Activated CD4-positive, alpha-beta T cell treated with anti-CD3 and anti-CD28 coated beads, Interleukin-2, amount 10 ng/mL, durations not matched to agents 24 days and 14 days (primary cell): ENCODE measurements at regions not wholly inside any gene's neighbourhood (a gene's known extent, or its start where the extent isn't known, plus 50 kb on each side); places are given as distances from the start of the nearest gene placed in this dataset.
"Not testable (repeated sequence)": the region's sequence is repeated elsewhere in the genome, so short reads cannot be mapped to it uniquely, and the experiment has no call there.

Experiments
- DNase-seq: peaks from one replicate; pipeline ENCODE4 v3.0.0; 2022
- H3K27ac Mint-ChIP-seq: one replicate; pipeline ENCODE4 v1.8.0; 2022; ENCODE audit warnings: mild to moderate bottlenecking, mixed read lengths
- H3K27me3 Mint-ChIP-seq: one replicate; pipeline ENCODE4 v1.8.0; 2022; ENCODE audit warnings: mixed read lengths
- H3K36me3 Mint-ChIP-seq: one replicate; pipeline ENCODE4 v1.8.0; 2022; ENCODE audit warnings: low read depth, mild to moderate bottlenecking, mixed read lengths
- H3K4me1 Mint-ChIP-seq: one replicate; pipeline ENCODE4 v1.8.0; 2021; ENCODE audit warnings: mixed read lengths
- H3K4me3 Mint-ChIP-seq: one replicate; pipeline ENCODE4 v1.8.0; 2022; ENCODE audit warnings: mild to moderate bottlenecking, moderate library complexity, mixed read lengths
- H3K9me3 Mint-ChIP-seq: one replicate; pipeline ENCODE4 v1.8.0; 2021; ENCODE audit warnings: mixed read lengths
- intact Hi-C: fragments of 100-400 bp; cut with micrococcal nuclease; formaldehyde crosslinking; loops from one replicate; pipeline ENCODE4 v1.15.1; 2023

DNA sequence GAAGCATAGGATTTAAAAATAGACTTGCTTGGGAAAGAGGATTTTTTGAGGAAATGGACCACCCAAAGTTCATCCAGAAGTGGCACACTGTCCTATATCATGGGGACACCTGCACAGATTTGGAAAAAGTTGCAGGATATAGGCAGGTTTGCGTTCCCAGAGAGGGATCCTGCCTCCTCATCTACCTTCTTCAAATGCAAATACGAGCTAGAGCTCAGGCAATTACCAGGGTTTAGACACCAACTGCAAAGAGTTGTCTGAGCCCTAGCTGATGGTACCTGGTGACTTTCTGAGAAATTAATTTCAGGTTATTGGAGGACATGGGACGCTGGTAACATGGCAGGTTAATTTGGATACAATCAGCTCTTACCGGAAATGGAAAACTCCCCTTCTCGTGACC lies 423.7 kb upstream of the MTPN start:
- no peak for DNase-seq
- H3K27ac Mint-ChIP-seq = no peak overlapping the region
- H3K27me3 Mint-ChIP-seq = no peaks in the 10 kb centered on the region
- intact Hi-C loops = loop anchor here (10.0 kb wide), 2 partner anchors 596 to 1054 kb away; no protein-coding TSS in a partner anchor
- H3K9me3 Mint-ChIP-seq = no peaks in the 10 kb centered on the region
- no peaks in the 10 kb centered on the region for H3K36me3 Mint-ChIP-seq
- H3K4me1 Mint-ChIP-seq = no peaks in the 10 kb centered on the region
- no peak overlapping the region for H3K4me3 Mint-ChIP-seq

DNA sequence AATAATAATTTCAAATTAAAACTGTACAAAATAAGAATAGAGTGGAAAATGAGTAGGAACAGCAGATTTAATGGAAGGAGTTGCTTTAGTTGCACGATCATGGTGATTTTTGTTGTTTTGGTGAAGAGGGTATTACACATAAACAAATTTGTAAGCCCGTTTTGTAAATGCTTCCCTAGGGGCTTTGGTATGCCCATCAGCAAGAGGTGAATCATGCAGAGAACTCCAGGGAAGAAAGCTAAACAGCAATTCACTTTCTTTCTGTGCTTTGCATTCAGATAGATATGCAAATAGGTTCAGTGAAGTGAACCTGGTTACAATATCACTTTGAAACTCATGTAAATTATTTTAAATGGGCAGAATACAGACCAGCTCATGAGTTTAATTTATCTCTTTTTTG lies 422.2 kb upstream of the MTPN start:
- no peaks in the 10 kb centered on the region for H3K4me1 Mint-ChIP-seq
- no peak overlapping the region for H3K4me3 Mint-ChIP-seq
- no peaks in the 10 kb centered on the region for H3K36me3 Mint-ChIP-seq
- no peaks in the 10 kb centered on the region for H3K9me3 Mint-ChIP-seq
- DNase-seq = no peak
- no peak overlapping the region for H3K27ac Mint-ChIP-seq
- intact Hi-C loops = no loop called here
- H3K27me3 Mint-ChIP-seq = no peaks in the 10 kb centered on the region

DNA sequence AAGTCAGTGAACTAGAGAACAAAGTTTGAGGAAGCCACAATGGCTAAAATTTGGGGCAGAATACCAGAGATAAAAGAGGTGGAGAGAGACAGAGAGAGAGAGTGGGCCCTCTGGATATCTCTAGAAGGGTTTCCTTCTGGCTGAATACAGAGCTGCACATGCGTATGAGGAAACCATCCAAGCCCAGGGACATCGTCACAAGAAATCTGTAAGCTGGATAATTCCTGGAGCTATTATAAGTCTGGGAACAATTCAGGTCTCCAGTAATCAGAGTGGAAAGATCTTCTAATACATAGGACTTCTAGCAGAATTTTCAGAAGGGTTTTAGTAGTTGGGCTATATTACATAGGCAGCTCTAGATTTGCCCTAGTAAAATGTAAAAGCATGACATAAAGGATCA lies 415.7 kb upstream of the MTPN start:
- Mint-ChIP-seq H3K4me3 (no peak overlapping the region), H3K27ac (no peak overlapping the region), H3K36me3 (no peaks in the 10 kb centered on the region), H3K4me1 (no peaks in the 10 kb centered on the region), H3K9me3 (no peaks in the 10 kb centered on the region), H3K27me3 (no peaks in the 10 kb centered on the region)
- DNase-seq = no peak
- intact Hi-C loops = no loop called here

DNA sequence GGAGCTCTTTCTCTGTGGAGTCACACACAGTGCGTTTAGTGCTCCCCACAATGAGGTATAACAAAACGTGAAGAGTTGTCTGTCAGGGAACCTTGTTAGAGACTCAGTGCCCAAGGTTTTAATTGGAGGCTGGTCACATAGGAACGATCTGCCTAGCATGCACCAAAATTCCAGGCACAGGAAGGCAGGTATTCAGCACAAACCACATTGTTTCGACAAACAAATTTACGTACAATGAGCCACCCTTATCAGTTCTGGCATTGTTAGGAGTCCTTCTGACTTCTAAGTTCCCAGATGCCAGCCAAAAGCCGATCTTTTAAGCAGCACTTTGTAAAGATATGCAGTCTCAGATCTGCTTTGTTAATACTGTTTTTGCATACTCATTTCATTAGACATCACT lies 414.2 kb upstream of the MTPN start:
- no peak for DNase-seq
- Mint-ChIP-seq H3K27ac (no peak overlapping the region), H3K4me1 (no peaks in the 10 kb centered on the region), H3K36me3 (no peaks in the 10 kb centered on the region), H3K27me3 (no peaks in the 10 kb centered on the region), H3K9me3 (no peaks in the 10 kb centered on the region), H3K4me3 (no peak overlapping the region)
- intact Hi-C loops = no loop called here

DNA sequence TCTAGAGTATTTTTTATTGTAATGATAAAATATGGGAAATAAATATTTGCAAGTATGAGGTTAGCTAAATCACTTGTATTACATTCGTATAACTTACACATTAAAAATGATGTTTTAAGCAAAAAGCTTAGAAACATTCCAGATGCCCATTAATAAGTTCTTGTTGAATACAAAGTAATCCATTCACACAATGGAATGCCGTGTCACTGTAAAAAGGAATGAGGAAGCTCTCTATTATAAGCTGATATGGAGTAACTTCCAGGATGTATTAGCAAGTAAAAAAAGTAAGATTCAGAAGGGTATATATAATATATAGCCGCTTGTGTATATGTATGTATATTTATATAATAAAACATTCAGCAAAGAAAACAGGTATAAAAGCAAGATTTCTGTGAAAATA lies 412.8 kb upstream of the MTPN start:
- no peaks in the 10 kb centered on the region for H3K27me3 Mint-ChIP-seq
- no peaks in the 10 kb centered on the region for H3K4me1 Mint-ChIP-seq
- no peak overlapping the region for H3K4me3 Mint-ChIP-seq
- DNase-seq = no peak
- no peaks in the 10 kb centered on the region for H3K36me3 Mint-ChIP-seq
- intact Hi-C loops = no loop called here
- no peaks in the 10 kb centered on the region for H3K9me3 Mint-ChIP-seq
- H3K27ac Mint-ChIP-seq = no peak overlapping the region

DNA sequence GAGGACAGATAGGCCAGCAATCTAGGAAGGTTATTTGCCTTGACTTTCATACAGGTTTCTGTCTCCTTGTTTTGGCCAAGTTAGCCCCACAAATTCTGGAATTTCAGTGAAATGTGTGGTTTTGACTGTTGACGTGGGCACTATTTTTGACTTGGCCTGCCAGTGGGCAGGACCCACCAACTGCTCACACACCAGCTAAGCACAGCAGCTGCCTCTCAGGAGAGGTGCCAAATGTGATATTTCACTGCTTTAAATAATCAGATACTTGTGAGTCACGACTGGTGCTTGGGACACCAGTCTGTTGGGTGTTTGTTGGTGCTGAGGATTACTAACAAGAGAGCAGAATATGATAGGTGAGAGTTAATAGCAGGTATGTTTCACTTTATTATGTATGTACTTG lies 409.7 kb upstream of the MTPN start:
- H3K36me3 Mint-ChIP-seq = no peaks in the 10 kb centered on the region
- H3K4me3 Mint-ChIP-seq = no peak overlapping the region
- no peak for DNase-seq
- H3K27ac Mint-ChIP-seq = no peak overlapping the region
- no peaks in the 10 kb centered on the region for H3K9me3 Mint-ChIP-seq
- no peaks in the 10 kb centered on the region for H3K4me1 Mint-ChIP-seq
- H3K27me3 Mint-ChIP-seq = no peaks in the 10 kb centered on the region
- intact Hi-C loops = no loop called here

DNA sequence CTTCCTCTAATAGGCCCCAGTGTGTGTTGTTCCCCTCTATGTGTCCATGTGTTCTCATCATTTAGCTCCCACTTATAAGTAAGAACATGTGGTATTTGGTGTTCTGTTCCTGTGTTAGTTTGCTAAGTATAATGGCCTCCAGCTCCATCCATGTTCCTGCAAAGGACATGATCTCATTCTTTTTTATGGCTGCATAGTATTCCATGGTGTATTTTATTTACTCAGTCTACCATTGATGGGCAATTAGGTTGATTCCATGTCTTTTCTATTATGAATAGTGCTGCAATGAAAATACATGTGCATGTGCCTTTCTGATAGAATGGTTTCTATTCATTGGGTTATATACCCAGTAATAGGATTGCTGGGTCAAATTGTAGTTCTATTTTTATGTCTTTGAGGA lies 394.2 kb upstream of the MTPN start:
- H3K4me3 Mint-ChIP-seq, DNase-seq, H3K27ac Mint-ChIP-seq, intact Hi-C loops, H3K9me3 Mint-ChIP-seq, H3K36me3 Mint-ChIP-seq, H3K4me1 Mint-ChIP-seq, H3K27me3 Mint-ChIP-seq: not testable (repeated sequence)

DNA sequence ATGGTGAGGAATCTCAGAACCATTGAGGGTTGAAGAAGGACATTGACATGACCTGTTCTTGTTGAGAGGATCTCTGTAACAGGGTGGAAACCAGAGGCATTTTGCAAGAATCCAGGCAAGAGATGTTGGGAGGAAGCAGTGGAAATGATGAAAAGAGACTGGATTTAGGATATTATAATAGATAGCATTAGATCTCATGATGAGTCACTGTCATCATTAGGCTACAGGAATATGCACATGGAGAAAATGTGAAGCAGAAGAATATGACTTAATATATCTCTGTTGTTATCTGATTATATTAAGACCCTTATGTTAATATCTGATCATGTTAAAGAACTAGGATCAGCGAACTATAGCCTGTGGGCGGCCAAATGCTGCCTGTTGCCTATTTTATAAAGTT lies 393.0 kb upstream of the MTPN start:
- Mint-ChIP-seq H3K9me3 (no peaks in the 10 kb centered on the region), H3K4me3 (no peak overlapping the region), H3K27ac (no peak overlapping the region), H3K36me3 (no peaks in the 10 kb centered on the region), H3K4me1 (no peaks in the 10 kb centered on the region), H3K27me3 (no peaks in the 10 kb centered on the region)
- DNase-seq = no peak
- intact Hi-C loops = no loop called here

DNA sequence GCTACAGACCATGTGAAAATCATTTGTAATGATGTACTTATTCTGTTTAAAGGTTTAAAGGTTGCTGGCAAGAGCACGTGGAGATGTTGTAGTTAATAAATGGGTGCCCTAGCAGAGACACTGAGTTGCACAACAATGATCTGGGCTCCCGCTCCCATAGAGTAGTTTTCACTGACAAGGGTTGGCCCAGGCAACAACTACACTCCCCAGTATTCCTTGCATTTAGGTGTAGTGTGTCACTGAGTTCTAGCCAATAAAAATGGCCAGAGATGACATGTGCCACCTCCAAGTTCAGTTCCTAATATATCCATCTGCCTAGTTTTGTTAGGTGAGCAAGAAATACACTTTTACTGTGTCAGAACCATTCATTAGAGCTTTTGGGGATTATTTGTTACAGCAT lies 392.1 kb upstream of the MTPN start:
- no peaks in the 10 kb centered on the region for H3K27me3 Mint-ChIP-seq
- no peaks in the 10 kb centered on the region for H3K4me1 Mint-ChIP-seq
- H3K36me3 Mint-ChIP-seq = no peaks in the 10 kb centered on the region
- no peak for DNase-seq
- H3K4me3 Mint-ChIP-seq = no peak overlapping the region
- H3K9me3 Mint-ChIP-seq = no peaks in the 10 kb centered on the region
- intact Hi-C loops = no loop called here
- H3K27ac Mint-ChIP-seq = no peak overlapping the region

DNA sequence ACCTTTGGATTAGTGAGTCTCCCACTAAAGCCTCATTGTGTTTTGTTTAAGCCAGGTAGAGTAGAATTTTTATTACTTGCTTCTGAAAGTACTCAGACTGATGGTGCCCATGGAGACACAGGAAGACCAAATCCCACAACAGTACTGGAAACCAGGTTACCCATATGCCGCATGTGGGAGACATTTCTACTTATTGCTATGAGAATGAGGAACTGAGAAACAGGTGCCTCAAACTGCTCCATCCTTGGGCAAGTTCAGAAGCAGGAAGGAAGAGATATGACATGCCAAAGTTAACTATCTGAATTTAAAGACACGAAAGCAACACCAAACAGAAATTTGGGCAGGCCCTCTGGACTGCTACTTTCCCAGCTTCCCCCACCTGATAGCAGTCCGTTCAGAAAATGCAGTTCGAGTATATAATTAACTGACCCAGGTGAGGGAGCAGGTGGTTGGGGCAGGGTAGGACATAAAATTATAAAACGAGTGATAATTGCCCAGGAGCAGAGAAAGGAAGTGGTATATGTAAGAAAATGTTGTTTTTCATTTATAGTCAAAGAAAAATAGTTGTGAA lies 382.3 kb upstream of the MTPN start:
- Mint-ChIP-seq H3K27ac (no peak overlapping the region), H3K9me3 (peaks cover 4% of the 10 kb centered on the region), H3K4me1 (no peaks in the 10 kb centered on the region), H3K36me3 (no peaks in the 10 kb centered on the region), H3K4me3 (no peak overlapping the region), H3K27me3 (no peaks in the 10 kb centered on the region)
- intact Hi-C loops = no loop called here
- no peak for DNase-seq

DNA sequence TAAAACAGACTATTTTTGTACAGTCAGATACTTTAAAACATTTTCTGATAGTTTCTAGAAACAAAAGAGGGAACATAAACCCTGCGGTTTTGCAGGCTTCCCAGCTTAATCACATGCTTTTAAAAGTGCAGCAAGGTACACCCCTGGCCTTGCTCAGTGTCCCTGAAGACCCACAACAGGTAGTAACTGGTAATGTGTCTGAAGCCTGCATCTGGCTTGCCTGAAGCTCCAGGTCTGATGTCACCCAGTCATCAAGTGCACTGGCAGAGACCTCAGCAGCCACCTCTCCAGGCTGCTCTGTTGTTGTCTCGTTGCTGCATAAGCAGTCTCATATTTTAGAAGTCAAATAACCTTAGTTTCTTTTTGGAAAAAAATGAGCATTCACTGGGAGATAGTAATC lies 376.1 kb upstream of the MTPN start:
- DNase-seq = no peak
- Mint-ChIP-seq H3K36me3 (no peaks in the 10 kb centered on the region), H3K4me1 (no peaks in the 10 kb centered on the region), H3K27ac (no peak overlapping the region), H3K4me3 (no peak overlapping the region), H3K9me3 (no peaks in the 10 kb centered on the region), H3K27me3 (no peaks in the 10 kb centered on the region)
- intact Hi-C loops = no loop called here

DNA sequence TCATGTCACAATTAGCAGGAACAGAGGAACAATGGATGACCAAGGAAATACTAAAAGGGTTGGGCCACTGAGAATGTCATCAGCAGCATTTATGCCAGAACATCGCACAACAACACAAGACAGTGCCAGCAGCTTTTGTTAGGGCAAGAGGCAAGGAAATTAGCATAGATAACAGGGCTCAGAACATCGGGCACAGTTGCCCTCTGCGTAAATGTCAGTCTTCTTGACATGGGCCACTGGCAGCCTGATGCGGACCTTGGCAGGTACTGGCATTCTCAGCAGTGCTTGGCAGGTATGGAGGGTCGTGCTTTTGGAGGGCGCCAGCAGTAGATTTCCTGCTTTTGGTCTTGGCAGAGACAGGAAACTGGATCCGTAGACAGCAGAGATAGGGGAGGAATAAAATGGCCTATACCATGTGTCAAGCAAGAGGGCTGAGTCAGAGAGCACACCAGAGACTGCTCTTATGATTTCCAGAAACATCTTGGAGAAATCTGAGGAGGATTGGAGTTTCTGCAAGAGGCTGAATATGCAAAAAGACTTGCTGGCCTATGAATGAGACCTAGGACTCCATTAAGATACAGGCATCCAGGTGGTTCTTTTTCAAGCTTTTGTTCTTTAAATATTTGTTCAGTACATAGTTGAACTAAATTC lies 371.5 kb upstream of the MTPN start:
- no peaks in the 10 kb centered on the region for H3K4me1 Mint-ChIP-seq
- no peaks in the 10 kb centered on the region for H3K27me3 Mint-ChIP-seq
- no peak overlapping the region for H3K27ac Mint-ChIP-seq
- H3K9me3 Mint-ChIP-seq = no peaks in the 10 kb centered on the region
- H3K36me3 Mint-ChIP-seq = no peaks in the 10 kb centered on the region
- no peak overlapping the region for H3K4me3 Mint-ChIP-seq
- intact Hi-C loops = no loop called here
- no peak for DNase-seq

DNA sequence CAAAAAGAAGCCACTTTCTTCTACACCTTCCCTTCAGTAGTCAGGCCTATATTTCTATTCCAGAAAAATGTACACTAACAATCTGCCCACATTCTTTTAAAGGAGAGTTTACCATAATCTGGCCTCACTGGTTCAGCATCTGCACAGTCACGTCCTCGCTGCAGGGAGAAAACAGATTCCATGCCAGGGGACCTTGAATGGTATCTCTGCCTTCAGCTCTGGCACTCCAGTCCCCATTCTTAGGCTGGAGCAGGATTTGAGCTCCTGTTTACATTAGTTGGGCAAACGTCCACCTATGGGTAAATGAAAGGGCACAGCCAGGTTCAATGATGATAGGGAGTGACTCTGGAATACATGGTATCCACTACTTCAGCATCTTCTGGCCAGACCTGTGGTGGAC lies 371.0 kb upstream of the MTPN start:
- H3K27me3 Mint-ChIP-seq = no peaks in the 10 kb centered on the region
- H3K4me1 Mint-ChIP-seq = no peaks in the 10 kb centered on the region
- no peak overlapping the region for H3K4me3 Mint-ChIP-seq
- no peak for DNase-seq
- H3K27ac Mint-ChIP-seq = no peak overlapping the region
- H3K9me3 Mint-ChIP-seq = no peaks in the 10 kb centered on the region
- intact Hi-C loops = no loop called here
- H3K36me3 Mint-ChIP-seq = no peaks in the 10 kb centered on the region

DNA sequence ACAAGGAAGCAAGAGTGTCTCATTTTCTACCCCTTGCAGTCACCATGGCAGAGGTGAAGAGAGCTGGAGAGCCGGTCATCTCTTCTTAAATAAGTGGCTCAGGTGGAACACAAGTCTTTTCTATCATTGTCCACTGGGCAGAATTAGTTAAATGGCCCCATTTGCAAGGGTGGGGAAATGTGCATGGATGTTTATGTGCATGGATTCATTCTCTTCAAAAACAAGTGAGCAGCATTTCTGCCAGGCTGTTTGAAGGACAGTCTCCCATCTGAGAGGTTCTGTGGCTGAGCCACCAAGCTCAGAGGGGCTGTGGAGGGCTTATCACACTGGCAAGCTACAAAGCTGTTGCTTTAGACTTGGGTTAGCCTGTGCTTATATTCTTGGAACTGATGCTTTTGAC lies 370.3 kb upstream of the MTPN start:
- intact Hi-C loops = no loop called here
- no peak for DNase-seq
- H3K36me3 Mint-ChIP-seq = no peaks in the 10 kb centered on the region
- H3K9me3 Mint-ChIP-seq = no peaks in the 10 kb centered on the region
- no peak overlapping the region for H3K4me3 Mint-ChIP-seq
- no peaks in the 10 kb centered on the region for H3K27me3 Mint-ChIP-seq
- H3K4me1 Mint-ChIP-seq = no peaks in the 10 kb centered on the region
- no peak overlapping the region for H3K27ac Mint-ChIP-seq

DNA sequence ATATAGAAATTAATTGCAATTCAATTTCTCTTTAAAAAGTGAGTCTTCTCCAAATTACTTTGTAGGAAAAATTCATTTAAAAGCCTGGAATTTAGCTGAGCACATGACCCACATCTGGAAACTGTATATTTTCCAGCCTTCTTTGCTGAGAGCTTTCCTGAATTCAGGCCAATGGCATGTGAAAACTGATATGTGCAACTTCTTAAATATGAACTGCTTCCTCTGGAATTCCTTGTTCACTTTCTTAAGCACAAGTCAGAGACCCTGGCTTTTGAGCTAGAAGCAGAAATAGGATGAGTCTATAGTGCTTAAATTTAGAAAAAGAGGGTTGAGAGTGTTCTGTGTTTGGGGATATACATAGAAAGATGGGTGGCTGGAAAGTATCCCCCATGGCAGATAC lies 365.1 kb upstream of the MTPN start:
- no peaks in the 10 kb centered on the region for H3K36me3 Mint-ChIP-seq
- H3K27me3 Mint-ChIP-seq = no peaks in the 10 kb centered on the region
- no peaks in the 10 kb centered on the region for H3K9me3 Mint-ChIP-seq
- no peak overlapping the region for H3K27ac Mint-ChIP-seq
- no peak for DNase-seq
- H3K4me3 Mint-ChIP-seq = no peak overlapping the region
- H3K4me1 Mint-ChIP-seq = no peaks in the 10 kb centered on the region
- intact Hi-C loops = no loop called here
